ENCODE measurements at regions not wholly inside any gene's neighbourhood (a gene's known extent, or its start where the extent isn't known, plus 50 kb on each side); places are given as distances from the start of the nearest gene placed in this dataset.
A peak's percentile ranks its signal among the peaks of the same experiment; 100 is the strongest.

DNA sequence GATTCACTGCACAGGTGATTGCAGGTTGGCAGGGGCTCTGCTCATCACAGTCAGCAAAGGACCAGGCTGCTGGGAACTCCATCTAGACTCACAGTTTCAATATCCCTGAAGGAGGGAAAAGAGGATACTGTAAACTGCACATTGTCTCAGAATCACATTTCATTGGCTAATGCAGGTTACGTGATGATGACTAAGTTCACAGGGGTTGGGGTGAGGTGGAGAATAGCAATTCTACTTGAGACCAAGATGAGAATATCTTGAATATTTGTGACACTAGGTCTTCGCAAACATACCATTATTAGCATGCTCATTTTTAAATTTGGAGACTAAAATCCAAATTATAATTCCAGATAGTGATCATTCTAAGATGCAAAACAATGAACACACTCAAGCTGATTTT lies 208.5 kb upstream of the CITED2 start:
- no peak for DNase-seq (ENCODE audit: insufficient read length, low spot score)
- FAIRE-seq = no peak
- no peak for TF ChIP-seq POLR2A (IDR thresholded peaks at IDR 0.05; ENCODE audit: low read depth, low read length)

- TF ChIP-seq POLR2A (IDR thresholded peaks at IDR 0.05; ENCODE audit: low read depth, low read length) = no peak
- FAIRE-seq = no peak
- DNase-seq (ENCODE audit: insufficient read length, low spot score) = no peak
Observed at GRCh38 chr6:139581485-139581865, 207.0 kb upstream of the CITED2 start.

- FAIRE-seq (no peak), DNase-seq (ENCODE audit: insufficient read length, low spot score) (no peak)
- TF ChIP-seq POLR2A (IDR thresholded peaks at IDR 0.05; ENCODE audit: low read depth, low read length) = no peak
Observed at GRCh38 chr6:139580592-139581484, 206.4 kb upstream of the CITED2 start.

- FAIRE-seq (no peak), DNase-seq (ENCODE audit: insufficient read length, low spot score) (no peak)
- TF ChIP-seq POLR2A (IDR thresholded peaks at IDR 0.05; ENCODE audit: low read depth, low read length) = no peak
Observed at GRCh38 chr6:139577763-139578604, 203.5 kb upstream of the CITED2 start.

- no peak for FAIRE-seq
- no peak for DNase-seq (ENCODE audit: insufficient read length, low spot score)
- TF ChIP-seq POLR2A (IDR thresholded peaks at IDR 0.05; ENCODE audit: low read depth, low read length) = no peak
Observed at GRCh38 chr6:139577124-139577762, 202.8 kb upstream of the CITED2 start.

DNA sequence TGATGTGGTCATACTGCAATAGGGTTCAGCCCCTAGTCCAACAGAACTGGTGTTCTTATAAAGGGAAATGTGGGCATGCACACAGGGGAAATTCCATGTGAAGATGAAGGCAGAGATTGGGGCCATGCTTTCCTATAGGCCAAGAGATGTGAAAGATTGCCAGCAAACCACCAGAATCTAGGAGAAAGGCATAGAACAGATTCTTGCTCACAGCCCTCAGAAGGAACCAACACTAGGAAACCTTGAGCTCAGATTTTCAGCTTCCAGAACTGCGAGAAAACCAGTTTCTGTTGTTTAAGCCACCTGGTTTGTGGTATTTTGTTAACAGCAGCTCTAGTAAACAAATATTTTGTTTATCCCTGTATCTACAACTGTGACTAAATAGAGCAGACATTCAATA lies 197.6 kb upstream of the CITED2 start:
- no peak for DNase-seq (ENCODE audit: insufficient read length, low spot score)
- no peak for FAIRE-seq
- no peak for TF ChIP-seq POLR2A (IDR thresholded peaks at IDR 0.05; ENCODE audit: low read depth, low read length)

DNA sequence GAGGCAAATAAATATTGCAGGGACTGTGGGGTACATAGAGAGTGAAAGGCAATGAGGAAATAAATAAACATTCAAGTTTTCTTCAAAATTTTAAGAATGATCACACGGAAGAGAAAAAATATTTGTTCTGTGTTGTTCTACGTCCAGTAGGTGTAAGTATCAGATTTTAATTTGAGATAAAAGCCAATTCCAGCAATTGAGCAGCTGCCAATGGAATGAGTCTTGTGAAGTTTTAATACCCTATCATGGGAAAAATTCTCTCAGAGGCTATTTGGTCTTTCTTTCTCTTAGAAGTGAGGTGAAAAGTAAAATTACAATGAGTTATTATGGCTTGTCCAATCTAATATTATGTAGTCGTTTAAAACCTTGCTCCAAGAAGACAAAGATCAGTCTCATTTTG lies 195.7 kb upstream of the CITED2 start:
- no peak for DNase-seq (ENCODE audit: insufficient read length, low spot score)
- TF ChIP-seq POLR2A (IDR thresholded peaks at IDR 0.05; ENCODE audit: low read depth, low read length) = no peak
- no peak for FAIRE-seq

DNA sequence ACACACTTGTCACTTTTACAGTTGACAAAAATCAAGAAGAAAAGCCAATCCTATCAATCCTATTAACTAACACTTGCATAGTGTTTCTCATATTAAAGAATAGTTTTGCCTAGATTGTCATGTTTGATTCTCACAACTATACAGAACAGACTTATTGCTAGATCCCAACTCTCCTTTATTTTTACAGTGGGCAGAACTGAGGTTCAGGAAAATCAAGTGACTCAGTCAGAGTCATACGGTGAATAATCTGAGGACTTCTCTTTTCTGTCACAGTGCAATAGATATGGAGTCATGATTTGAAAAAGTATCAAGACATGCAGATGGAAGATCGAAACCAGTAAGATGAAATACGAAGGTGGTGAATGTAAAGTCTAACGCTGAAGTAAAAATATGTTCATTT lies 195.1 kb upstream of the CITED2 start:
- TF ChIP-seq POLR2A (IDR thresholded peaks at IDR 0.05; ENCODE audit: low read depth, low read length) = no peak
- no peak for DNase-seq (ENCODE audit: insufficient read length, low spot score)
- FAIRE-seq = no peak

DNA sequence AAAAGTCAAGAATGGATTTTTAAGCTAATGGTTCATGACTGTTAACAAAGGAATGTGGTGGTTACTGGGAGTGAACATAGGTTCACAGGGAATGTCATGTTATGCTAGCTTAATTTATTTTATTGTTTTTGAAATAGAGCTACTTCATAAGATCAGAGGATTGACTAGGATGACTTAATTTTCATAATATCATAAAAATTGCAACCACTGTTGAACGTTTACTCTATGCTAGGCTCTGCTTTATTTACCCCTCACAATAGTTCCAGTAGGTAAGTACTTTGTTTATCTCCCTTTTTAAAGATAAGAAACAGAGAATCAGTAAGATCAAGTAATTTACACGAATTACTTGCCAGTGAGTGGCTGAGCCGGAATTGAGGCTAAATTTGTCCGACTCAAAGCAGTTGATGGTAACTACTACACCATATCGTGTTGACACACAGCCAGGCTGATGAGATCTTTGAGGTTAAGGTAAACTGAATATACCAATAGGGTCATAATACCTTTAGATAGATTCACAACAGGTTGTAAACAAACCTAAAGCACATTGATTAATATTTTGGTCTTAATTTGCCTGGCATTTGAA lies 194.6 kb upstream of the CITED2 start:
- FAIRE-seq (peak; percentile 6), DNase-seq (ENCODE audit: insufficient read length, low spot score) (peak; percentile 19)
- TF ChIP-seq POLR2A (IDR thresholded peaks at IDR 0.05; ENCODE audit: low read depth, low read length) = no peak

DNA sequence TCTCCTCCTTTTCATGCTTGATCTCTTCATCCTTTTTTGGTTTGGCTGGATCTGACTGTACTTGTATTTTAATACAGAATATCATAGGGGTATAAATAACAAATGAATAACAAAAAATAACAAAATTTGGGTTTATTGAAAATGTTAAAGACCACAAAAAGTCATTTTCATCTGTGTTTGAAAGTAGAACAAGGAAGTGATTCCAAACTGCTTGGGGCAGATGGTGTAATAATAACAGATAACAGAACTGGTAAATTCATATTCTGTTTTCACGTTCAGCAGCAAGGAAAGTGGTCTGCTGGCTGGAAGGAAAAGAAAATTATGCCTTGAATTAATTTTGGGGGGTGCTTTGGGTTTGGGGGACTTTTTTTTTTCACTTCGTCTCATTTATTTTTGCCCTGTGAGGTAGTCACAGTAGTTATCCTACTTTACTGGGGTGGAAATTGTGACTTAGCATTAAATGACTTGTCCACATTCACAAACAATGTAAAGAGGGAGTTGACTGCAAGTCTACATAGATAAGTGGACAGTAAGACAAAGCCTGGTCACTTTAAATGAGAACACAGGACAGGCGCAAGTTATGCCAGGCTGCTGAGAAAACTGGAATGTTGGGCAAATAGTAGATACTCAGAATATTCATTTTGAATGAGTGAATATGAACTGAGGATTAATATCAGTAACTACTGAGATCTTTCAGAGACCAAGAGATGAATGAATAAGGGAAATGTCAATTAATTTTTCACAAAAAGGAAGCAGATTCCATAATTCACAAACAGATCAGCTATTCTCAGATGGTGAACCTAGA lies 193.9 kb upstream of the CITED2 start:
- DNase-seq (ENCODE audit: insufficient read length, low spot score) (no peak), FAIRE-seq (no peak)
- TF ChIP-seq POLR2A (IDR thresholded peaks at IDR 0.05; ENCODE audit: low read depth, low read length) = no peak

DNA sequence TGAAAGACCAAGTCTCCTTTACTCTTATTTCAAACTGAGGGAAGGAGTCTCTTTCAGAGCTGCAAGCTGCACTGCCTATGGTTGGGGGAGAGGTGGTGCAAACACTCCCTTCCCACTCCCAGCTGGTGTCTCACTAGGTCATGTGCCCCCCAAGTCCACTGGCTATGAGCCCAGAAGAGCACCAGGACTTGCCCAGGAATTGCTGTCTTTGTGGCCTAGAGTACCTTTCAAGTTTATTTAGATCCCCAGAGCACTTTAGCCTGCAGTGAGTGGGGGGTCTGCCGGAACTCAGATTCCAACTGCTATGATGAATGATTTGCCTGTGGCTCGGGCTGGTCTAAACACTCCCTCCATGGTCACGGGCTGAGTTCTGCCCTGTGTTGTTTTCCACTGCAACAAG lies 192.6 kb upstream of the CITED2 start:
- FAIRE-seq (no peak), DNase-seq (ENCODE audit: insufficient read length, low spot score) (no peak)
- no peak for TF ChIP-seq POLR2A (IDR thresholded peaks at IDR 0.05; ENCODE audit: low read depth, low read length)

DNA sequence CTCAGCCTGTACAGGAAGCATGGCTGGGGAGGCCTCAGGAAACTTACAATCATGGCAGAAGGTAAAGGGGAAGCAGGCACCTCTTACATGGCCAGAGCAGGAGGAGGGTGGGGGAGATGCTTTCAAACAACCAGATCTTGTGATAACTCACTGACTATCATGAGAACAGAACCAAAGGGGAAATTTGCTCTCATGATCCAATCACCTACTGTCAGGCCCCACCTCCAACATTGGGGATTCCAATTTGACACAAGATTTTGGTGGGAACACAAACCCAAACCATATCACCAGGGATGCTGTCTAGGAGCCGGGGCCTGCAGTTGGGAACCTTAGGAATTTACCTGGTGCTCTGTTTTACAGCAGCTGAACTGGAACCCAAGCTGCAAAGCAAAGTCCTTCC lies 191.1 kb upstream of the CITED2 start:
- TF ChIP-seq POLR2A (IDR thresholded peaks at IDR 0.05; ENCODE audit: low read depth, low read length) = no peak
- DNase-seq (ENCODE audit: insufficient read length, low spot score) (no peak), FAIRE-seq (no peak)

DNA sequence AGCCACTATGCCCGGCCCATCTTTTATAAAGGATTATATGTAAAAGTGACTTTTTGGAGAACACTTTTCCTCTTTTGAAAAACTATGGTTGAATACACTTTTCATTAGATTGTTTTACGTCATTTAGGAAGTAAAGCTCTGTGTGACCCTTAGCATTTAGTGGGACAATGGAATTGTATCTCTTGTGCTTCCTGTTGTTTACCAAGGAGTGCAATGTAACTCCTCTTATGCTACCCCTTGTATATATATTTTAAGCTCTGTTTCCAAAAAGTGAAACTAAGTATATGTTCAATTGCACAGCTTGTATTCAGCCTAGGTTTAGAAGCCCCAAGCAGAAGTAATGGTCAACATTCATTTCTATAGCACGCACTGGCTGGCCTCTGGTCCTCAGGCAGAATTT lies 183.1 kb upstream of the CITED2 start:
- FAIRE-seq (no peak), DNase-seq (ENCODE audit: insufficient read length, low spot score) (no peak)
- no peak for TF ChIP-seq POLR2A (IDR thresholded peaks at IDR 0.05; ENCODE audit: low read depth, low read length)

Measured in H54 (cell line).